GM21529 (cell line): ENCODE measurements at regions not wholly inside any gene's neighbourhood (a gene's known extent, or its start where the extent isn't known, plus 50 kb on each side); places are given as distances from the start of the nearest gene placed in this dataset.

Experiments used
- ATAC-seq: cut with Tn5 transposase; IDR thresholded peaks from one replicate; pipeline ENCODE4 v1.9.1; 2021; ENCODE audit not compliant: unreplicated experiment

- ATAC-seq = no peak
Measured at GRCh38 chr1:201742955-201743805, 85.8 kb upstream of the IPO9 start.

DNA sequence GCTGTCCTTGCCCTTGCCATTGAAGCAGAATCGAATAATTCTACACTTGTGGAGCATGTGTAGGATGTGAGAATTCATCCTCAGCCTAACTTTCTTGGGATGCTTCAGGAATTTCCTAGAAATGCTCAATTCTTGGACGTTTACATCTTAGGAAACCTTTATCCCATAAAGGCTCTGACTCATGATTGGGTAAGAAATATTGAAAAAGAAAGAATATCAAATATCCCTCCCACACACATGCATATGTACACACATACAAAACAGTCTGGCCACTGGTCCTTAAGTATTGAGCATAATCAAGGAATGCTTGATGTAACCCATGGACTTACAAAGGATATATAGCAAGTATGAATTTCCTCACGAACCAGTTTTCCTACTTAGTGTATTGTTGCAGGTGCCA lies 83.9 kb upstream of the IPO9 start:
- no peak for ATAC-seq

DNA sequence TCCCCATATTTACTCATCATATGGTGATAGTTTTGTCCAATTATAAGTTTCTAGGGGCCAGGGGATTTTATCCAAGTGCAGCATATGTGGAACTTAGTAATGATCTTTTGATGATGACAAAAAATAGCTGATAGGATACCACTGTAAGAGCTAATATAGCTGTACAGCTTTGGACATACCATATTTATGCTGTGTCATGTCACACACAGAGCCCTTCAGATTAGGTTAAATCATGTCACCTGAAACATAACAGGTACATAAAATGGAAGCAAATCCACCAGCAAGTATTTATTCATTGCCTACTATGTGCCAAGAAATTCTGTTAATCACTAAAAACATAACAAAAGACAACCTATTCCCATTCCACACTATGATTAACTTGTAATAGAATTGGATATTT lies 82.8 kb upstream of the IPO9 start:
- no peak for ATAC-seq

GRCh38 chr1:201747261-201747660 lies 81.7 kb upstream of the IPO9 start:
- ATAC-seq = no peak

GRCh38 chr1:201748335-201748734 lies 80.6 kb upstream of the IPO9 start:
- no peak for ATAC-seq

GRCh38 chr1:201749059-201749690 lies 79.8 kb upstream of the IPO9 start:
- ATAC-seq = no peak

DNA sequence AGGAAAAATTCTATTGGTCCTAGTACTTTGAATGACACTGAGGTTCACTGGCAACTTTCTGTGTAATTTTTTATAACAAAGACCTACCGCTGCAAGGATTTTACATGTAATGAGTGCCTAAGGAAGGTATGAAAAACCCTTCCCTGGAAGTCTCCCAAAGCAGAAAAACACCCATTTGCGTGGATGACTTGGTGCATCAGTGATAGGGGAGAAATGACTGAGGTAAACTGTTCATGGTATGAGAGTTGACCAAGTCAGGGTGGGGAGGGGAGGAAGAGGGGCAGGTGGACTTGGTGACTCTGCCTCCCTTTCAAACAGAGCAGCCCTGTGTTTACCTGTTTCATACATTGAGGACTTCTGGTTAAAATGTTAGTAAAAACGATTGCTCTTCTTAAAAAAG lies 78.8 kb upstream of the IPO9 start:
- ATAC-seq = no peak

GRCh38 chr1:201750934-201751333 lies 78.0 kb upstream of the IPO9 start:
- ATAC-seq = no peak

GRCh38 chr1:201751872-201752271 lies 77.1 kb upstream of the IPO9 start:
- no peak for ATAC-seq

DNA sequence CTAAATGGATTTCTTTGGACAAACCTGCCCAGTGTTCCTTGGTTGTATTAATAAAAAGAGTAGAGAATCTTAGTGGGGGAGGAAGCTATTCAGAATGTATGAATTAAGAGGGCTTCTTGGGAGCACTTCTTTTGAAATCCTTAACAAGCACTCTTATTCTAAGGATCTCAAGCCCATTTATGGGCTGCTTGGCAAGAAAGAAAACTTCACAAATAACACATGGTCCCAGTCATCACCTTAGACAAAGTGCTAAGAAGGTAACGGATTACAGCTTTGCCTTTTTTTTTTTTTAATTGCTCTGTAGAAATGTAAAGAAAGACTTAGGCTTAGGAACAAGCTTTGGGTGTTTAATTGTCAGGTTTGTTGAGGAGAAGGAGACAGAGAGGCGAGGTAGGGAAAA lies 76.6 kb upstream of the IPO9 start:
- no peak for ATAC-seq

- ATAC-seq = no peak
Measured at GRCh38 chr1:201753492-201753891, 75.5 kb upstream of the IPO9 start.

DNA sequence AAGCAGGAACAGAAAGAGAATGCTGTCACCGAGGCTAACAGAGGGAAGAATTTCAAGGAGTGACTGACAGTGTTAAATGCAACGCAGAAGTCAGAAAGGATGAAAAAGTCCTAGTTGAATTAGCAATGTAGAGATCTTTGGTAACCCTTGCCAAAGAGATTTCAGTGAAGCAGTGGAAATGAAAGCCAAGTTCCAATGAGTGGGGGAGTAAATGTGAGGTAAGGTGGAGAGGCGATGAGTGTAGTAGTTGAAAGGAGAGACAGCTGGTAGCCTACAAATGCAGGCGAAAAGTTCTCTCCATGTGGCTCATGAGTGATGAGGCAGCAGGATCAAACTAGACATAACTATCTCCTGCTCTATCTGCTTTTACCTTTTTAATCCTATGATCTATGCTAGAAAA lies 74.6 kb upstream of the IPO9 start:
- no peak for ATAC-seq

GRCh38 chr1:201755200-201755599 lies 73.8 kb upstream of the IPO9 start:
- no peak for ATAC-seq

DNA sequence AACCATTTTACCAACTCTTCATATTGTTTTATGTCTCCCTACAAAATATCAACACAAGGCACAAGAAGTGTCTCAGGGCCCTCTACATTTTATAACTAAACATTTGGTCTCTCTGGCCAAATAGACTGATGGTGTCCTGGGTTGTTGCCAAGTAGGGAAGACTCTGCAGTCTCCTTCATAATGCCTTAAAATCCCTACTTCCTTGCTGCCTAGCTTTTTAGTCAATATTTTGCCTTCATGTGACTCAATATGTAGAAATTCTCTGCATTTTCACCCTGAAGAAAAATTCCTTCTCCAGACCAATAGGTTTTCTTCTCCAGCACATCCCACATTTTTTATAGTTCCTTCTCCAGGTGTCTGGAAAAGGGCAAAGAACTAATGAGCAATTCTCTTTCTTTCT lies 72.6 kb upstream of the IPO9 start:
- ATAC-seq = no peak

DNA sequence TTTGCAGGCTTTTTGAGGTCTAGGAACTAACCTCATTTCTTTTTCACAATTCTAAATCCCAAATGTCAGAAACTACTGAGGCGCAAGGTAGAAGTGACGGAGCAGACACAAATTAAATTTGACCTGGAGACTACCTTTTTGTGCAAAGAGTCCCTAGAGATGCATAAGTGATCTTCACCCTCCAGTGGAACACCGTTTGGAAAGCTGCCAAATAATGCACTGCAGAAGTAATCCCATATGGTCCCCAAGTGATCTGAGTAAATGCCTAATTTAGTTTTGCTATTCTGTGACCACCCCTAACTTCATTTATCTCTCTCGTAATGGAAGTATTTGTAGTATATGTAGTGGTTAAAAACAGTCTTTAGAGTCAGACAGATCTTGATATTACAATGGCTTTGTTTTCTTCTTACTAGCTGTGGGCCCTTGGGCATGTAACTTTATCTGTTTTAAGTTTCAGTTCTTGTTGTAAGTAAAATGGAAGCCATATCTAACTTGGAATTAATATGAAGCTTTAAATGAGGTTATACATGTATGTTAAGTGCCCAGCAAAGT lies 70.4 kb upstream of the IPO9 start:
- ATAC-seq = no peak

GRCh38 chr1:201759194-201759815 lies 69.7 kb upstream of the IPO9 start:
- ATAC-seq = no peak

- no peak for ATAC-seq
Measured at GRCh38 chr1:201760516-201760915, 68.4 kb upstream of the IPO9 start.

DNA sequence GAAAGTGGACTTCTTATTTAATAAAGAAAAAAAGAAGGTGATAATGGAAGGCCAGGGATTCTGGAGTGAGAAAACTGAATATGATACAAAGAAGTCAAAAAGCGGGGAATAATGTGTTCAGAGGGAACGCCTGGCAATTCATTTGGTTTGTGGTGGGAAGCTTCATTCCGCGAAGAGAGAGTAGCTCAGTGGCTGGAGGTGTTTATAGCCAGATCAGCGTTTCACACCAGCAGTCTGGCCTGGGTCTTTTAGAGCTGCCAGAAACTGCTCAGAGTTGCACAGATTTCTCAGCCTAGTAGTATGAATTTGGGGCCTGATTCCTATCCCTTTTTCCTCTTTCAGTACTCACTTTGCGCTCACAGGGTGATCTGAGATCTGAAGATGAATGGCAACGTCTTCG lies 67.8 kb upstream of the IPO9 start:
- ATAC-seq = no peak

DNA sequence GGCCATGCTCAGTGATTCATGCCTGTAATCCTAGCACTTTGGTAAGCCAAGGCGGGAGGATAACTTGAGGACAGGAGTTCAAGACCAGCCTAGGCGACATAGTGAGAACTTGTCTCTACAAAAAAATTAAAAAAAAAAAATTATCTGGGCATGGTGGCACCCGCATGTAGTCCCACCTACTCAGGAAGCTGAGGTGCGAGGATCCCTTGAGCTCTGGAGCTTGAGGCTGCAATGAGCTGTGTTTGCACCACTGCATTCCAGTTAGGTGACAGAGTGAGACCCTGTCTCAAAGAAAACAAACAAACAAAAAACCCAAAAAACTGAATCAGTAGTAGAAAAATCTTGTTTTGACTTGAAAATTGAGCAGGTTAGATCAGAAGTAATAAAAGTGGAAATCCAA lies 67.1 kb upstream of the IPO9 start:
- ATAC-seq = no peak

GRCh38 chr1:201762381-201762780 lies 66.6 kb upstream of the IPO9 start:
- ATAC-seq = no peak

DNA sequence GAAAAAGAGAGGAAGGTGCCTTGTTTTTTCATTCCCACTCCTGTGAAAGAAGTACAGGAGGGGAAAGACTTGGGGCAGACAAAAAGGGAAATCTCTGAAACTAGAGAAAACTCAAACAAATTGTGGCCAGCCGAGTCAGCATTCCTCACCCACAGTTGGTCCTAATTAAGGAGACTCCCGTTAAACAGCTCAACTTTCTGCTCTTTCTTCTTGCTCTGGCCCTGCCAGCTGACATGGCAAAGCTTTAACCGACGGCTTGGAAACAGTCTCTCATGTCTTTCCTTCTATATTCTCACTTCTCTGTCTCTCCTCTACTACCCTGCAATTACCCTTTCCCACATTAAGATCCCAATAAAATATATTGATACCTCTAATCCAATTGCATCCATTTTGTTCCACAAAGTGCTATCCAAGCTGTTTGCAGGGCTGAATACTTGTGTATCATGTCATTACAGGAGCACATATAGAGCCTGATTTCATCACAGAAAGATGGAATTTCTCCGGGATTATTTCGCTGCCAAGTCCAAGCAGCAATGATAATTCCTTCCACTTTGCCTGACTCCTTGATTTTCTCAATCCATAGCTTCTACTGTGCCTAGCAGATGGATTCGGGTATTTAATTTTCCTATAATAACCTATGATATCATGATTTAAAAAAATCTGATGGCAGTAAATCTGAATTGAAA lies 65.4 kb upstream of the IPO9 start:
- ATAC-seq = no peak
